Activated T-cell treated with anti-CD3 and anti-CD28 coated beads, Interleukin-2, amount 50 U/mL, for 24 hours (primary cell): ENCODE measurements at regions not wholly inside any gene's neighbourhood (a gene's known extent, or its start where the extent isn't known, plus 50 kb on each side); places are given as distances from the start of the nearest gene placed in this dataset.

Experiments used
- DNase-seq: peaks from one replicate; pipeline ENCODE4 v3.0.0-alpha.2; 2020
- H3K27ac Mint-ChIP-seq: 2 replicates; pipeline ENCODE4 v1.8.0; 2020; ENCODE audit warnings: mild to moderate bottlenecking, mixed read lengths
- H3K27me3 Mint-ChIP-seq: 2 replicates; pipeline ENCODE4 v1.8.0; 2020; ENCODE audit warnings: mixed read lengths
- H3K36me3 Mint-ChIP-seq: 2 replicates; pipeline ENCODE4 v1.8.0; 2020; ENCODE audit warnings: low read depth, mixed read lengths
- H3K4me1 Mint-ChIP-seq: 2 replicates; pipeline ENCODE4 v1.8.0; 2020; ENCODE audit warnings: low read depth, mixed read lengths
- H3K4me3 Mint-ChIP-seq: 2 replicates; pipeline ENCODE4 v1.8.0; 2020; ENCODE audit warnings: mild to moderate bottlenecking, moderate library complexity, mixed read lengths
- H3K9me3 Mint-ChIP-seq: 2 replicates; pipeline ENCODE4 v1.8.0; 2020; ENCODE audit warnings: mixed read lengths

- Mint-ChIP-seq H3K27me3 (no peaks in the 10 kb centered on the region), H3K9me3 (no peaks in the 10 kb centered on the region), H3K36me3 (no peaks in the 10 kb centered on the region), H3K4me3 (no peak overlapping the region), H3K4me1 (peaks cover 54% of the 10 kb centered on the region), H3K27ac (no peak overlapping the region)
- DNase-seq, result no peak
Measured at GRCh38 chr9:105126226-105126625, 118.2 kb upstream of the SLC44A1 start.

DNA sequence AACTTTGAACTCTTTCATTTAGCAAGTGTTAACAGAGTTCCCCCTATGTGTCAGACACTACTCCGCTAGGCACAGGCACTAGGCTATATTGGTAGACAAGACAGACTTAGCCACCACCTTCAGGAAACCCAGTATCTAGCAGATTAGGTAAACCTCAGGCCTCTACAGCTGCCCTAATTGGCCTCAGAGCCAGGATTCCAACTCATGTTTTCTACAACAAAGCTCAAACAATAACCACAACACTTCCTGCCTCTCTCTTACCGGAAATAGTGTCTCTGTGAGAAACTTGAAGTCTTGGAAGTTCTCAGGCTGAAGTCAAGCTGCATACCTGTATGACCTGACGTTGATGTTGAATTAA is 116.6 kb upstream of the SLC44A1 start:
- no peaks in the 10 kb centered on the region for H3K27me3 Mint-ChIP-seq
- H3K27ac Mint-ChIP-seq, result peak overlapping the region; percentile 76
- H3K4me3 Mint-ChIP-seq, result no peak overlapping the region
- H3K9me3 Mint-ChIP-seq, result no peaks in the 10 kb centered on the region
- DNase-seq, result no peak
- no peaks in the 10 kb centered on the region for H3K36me3 Mint-ChIP-seq
- H3K4me1 Mint-ChIP-seq, result peaks cover 43% of the 10 kb centered on the region

DNA sequence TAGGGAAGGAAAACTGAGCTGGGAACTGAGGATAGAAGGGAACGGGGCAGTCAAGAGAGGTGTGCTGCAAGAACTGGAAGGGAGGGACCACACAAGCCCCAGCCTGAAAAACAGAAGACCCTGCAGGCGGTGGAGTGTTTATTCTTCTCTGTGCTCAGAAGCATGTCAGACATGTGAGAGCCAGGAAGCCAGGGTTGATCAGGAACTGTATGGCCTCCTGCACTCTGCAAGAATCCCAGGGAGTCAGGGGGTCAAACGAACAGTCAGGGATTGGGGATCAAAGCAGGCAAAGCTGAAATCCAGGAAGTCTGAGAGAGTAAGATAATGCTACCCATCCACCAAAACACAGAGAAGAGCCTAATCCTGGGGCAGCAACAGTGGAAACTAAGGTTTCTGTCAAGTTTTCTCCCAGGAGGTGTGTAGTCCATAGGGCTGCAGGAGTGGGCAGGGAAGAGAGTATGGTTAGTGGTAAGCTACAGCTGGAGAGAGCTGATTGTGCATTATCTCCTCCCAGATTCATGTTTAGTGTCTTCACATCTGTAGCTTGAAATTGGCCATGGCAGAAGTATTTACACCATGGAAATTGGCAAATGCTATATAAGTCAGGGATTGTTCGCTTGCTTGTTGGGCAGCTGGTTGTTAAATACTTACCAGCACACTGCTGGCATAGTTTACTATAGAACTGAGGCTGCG is 115.4 kb upstream of the SLC44A1 start:
- no peaks in the 10 kb centered on the region for H3K27me3 Mint-ChIP-seq
- H3K4me3 Mint-ChIP-seq, result no peak overlapping the region
- DNase-seq, result no peak
- no peaks in the 10 kb centered on the region for H3K36me3 Mint-ChIP-seq
- H3K27ac Mint-ChIP-seq, result peak overlapping the region; percentile 34
- H3K4me1 Mint-ChIP-seq, result peaks cover 44% of the 10 kb centered on the region
- no peaks in the 10 kb centered on the region for H3K9me3 Mint-ChIP-seq

DNA sequence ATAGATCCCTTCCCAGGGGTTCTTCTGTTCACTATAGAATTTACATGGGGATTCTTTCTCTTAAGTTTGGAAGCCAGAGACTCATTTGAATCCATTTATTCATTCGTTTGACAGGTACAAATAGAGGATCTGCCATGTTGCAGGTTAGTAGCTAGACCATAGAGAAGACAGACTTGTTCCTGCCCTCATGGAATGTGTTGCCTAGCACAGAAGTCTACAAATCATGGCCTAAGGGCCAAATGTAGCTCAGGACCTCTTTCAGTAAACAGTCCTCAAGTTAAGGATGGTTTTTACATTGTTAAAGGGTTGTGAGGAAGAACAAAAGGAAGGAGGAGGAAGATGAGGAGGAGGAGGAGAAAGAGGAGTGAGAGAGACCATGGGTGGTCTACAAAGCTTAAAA is 114.7 kb upstream of the SLC44A1 start:
- Mint-ChIP-seq H3K27ac (no peak overlapping the region), H3K9me3 (no peaks in the 10 kb centered on the region), H3K27me3 (no peaks in the 10 kb centered on the region), H3K36me3 (no peaks in the 10 kb centered on the region), H3K4me1 (peaks cover 44% of the 10 kb centered on the region), H3K4me3 (no peak overlapping the region)
- DNase-seq, result no peak

DNA sequence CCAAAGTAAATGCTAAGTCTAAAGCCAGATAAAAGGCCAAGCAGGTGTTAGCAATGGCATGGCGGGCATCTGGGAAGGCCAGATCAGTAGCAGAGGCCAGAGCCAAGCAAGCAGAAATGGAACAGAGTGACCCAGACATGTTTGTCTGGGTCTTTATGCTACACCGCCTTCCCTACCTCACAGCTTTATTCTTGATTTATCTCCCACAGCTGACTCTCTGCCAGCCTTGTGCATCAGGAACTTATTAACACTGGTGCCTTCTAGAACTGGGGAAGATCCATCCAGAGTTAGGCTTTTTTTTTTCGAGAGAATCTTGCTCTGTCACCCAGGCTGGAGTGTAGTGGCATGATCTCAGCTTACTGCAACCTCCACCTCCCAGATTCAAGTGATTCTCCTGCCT is 112.5 kb upstream of the SLC44A1 start:
- H3K4me1 Mint-ChIP-seq, result peaks cover 31% of the 10 kb centered on the region
- H3K27ac Mint-ChIP-seq, result no peak overlapping the region

GRCh38 chr9:105132606-105133005 is 111.8 kb upstream of the SLC44A1 start:
- Mint-ChIP-seq H3K4me3 (no peak overlapping the region), H3K27me3 (no peaks in the 10 kb centered on the region), H3K9me3 (no peaks in the 10 kb centered on the region), H3K36me3 (no peaks in the 10 kb centered on the region), H3K4me1 (peaks cover 25% of the 10 kb centered on the region), H3K27ac (no peak overlapping the region)
- DNase-seq, result no peak

More for the DNA sequence above, 112.5 kb upstream of the SLC44A1 start:
- DNase-seq, result no peak
- H3K36me3 Mint-ChIP-seq, result no peaks in the 10 kb centered on the region
- H3K9me3 Mint-ChIP-seq, result no peaks in the 10 kb centered on the region
- no peaks in the 10 kb centered on the region for H3K27me3 Mint-ChIP-seq
- H3K4me3 Mint-ChIP-seq, result no peak overlapping the region

DNA sequence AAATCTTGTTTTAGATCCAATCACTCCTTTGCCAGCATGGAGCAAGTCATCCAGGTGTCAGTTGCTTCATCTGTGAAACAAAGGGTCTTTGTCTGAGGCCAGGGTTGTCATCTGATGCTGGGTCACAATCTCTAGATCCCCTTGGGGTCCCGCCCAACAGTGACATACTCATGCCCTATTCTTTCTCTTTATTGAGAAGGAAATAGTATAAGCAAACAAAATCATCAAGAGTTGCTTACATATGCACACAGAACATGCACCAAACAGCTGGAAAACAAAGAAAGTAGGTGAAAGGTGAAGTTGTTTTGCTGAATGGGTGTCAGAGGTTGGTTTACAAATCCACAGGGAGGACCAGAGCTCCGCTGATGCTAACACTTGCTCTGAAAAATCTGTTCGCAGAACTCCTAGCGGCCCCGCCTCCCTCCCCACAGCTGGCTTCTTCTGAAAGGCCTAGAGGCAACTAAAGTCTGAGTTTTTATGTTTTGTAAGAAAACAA is 106.1 kb upstream of the SLC44A1 start:
- H3K27ac Mint-ChIP-seq, result no peak overlapping the region
- H3K36me3 Mint-ChIP-seq, result no peaks in the 10 kb centered on the region
- no peak overlapping the region for H3K4me3 Mint-ChIP-seq
- H3K9me3 Mint-ChIP-seq, result no peaks in the 10 kb centered on the region
- no peaks in the 10 kb centered on the region for H3K27me3 Mint-ChIP-seq
- peaks cover 12% of the 10 kb centered on the region for H3K4me1 Mint-ChIP-seq
- DNase-seq, result no peak

DNA sequence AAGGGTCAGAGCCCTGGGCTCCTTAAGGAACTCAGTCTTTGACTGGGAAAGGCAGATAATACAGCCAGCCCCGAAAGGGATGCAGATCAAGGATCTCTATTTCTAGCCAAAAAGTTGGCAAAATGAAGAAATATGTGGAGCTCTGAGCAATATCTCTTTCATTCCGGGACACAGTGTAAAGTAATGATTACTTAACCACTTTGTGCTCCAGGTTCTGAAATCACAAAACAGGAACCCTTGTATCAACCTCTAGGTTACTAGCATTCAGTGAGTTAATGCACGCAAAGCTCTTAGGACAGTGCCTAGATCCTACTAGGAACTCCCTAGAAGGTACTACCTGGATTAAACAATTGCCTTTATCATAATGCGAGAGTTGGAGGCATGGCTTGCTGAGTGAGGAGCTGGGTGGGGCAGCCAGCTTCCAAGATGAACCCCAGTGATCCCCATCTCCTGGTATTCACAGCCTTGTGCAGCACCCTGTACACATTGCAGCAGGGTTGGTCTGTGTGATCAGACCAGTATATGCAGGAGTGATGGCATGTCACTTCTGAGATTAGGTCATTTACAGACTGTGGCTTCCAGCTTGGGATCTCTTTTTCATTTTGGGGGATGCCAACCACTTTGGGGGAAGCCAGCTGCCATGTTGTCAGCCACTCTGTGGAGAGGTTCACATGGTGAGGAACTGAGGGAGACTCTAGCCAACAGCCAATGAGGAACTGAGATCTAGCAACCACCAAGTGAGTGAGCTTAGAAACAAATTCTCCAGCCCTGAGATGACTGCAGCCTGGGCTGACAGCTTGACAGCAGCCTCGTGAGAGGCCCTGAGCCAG is 103.1 kb upstream of the SLC44A1 start:
- Mint-ChIP-seq H3K4me3 (no peak overlapping the region), H3K36me3 (no peaks in the 10 kb centered on the region), H3K27ac (no peak overlapping the region), H3K27me3 (no peaks in the 10 kb centered on the region), H3K4me1 (peaks cover 14% of the 10 kb centered on the region), H3K9me3 (no peaks in the 10 kb centered on the region)
- no peak for DNase-seq

GRCh38 chr9:105141976-105142250 is 102.5 kb upstream of the SLC44A1 start:
- no peak overlapping the region for H3K4me3 Mint-ChIP-seq
- peaks cover 14% of the 10 kb centered on the region for H3K4me1 Mint-ChIP-seq
- H3K27me3 Mint-ChIP-seq, result no peaks in the 10 kb centered on the region
- DNase-seq, result no peak
- H3K36me3 Mint-ChIP-seq, result no peaks in the 10 kb centered on the region
- H3K27ac Mint-ChIP-seq, result no peak overlapping the region
- no peaks in the 10 kb centered on the region for H3K9me3 Mint-ChIP-seq

DNA sequence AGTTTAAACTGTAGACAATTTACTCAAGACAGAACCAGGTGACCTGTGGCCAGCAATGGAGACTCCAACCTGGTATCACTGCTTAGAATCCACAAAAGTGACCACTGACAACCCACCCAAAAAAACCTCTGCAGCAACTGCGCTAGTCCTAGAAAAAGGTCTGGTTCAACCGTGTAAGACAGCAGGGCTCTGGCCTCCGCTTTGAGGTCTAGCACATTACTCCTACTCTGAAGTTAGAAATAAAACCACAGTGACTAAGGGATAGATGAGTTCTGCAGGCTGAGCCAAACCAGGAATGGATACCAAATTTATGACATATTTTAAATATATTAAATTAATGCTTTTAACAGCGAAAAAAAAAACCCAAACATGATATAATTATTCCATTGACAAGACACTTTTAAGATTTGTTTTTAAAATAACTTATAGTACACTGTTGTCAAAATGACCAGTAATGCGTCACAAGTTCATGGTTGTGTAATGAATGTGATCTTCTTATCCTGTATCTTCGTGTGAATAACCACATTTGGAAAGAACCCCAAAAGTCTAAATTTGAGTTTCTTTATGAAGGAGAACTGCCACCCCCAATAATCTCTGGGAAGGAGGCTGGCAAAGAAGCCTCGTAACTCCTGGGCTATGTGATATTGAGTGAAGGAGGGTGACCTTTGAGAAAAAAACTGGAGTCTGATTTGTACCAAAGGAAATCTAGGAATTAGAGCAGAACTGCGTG is 101.9 kb upstream of the SLC44A1 start:
- no peak overlapping the region for H3K4me3 Mint-ChIP-seq
- no peaks in the 10 kb centered on the region for H3K9me3 Mint-ChIP-seq
- DNase-seq, result no peak
- no peaks in the 10 kb centered on the region for H3K27me3 Mint-ChIP-seq
- H3K27ac Mint-ChIP-seq, result no peak overlapping the region
- no peaks in the 10 kb centered on the region for H3K36me3 Mint-ChIP-seq
- H3K4me1 Mint-ChIP-seq, result peaks cover 14% of the 10 kb centered on the region

DNA sequence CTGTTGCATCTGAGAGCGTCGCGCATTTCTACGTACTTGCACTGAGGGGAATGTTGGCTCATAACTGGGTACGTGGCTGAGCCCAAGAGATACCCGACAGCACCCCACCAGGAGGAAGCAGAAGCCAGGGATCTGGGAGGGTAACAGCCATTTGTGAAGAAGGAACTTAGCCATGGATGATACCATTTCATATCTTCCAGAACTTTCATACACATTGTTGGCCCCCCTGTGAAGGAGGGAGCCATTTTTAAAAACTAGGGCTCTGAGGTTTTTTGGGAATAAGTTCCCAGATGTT is 101.4 kb upstream of the SLC44A1 start:
- Mint-ChIP-seq H3K27me3 (no peaks in the 10 kb centered on the region), H3K4me3 (no peak overlapping the region), H3K27ac (no peak overlapping the region), H3K9me3 (no peaks in the 10 kb centered on the region), H3K4me1 (peaks cover 14% of the 10 kb centered on the region), H3K36me3 (no peaks in the 10 kb centered on the region)
- no peak for DNase-seq

DNA sequence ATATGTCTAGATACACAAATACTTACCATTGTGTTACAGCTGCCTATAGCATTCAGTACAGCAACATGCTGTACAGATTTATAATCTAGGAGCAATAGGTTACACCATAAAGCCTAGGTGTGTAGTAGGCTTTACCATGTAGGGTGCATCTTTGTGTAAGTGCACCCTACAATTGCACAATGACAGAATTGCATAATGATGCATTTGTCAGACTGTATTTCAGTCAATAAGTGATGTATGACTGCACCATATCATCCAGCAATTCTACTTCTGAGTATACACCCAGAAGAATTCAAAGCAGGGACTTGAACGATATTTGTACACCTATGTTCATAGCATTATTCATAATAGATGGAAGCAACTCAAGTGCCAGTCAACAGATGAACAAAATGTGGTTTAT is 100.4 kb upstream of the SLC44A1 start:
- Mint-ChIP-seq H3K4me1 (peaks cover 7% of the 10 kb centered on the region), H3K36me3 (no peaks in the 10 kb centered on the region), H3K27me3 (no peaks in the 10 kb centered on the region), H3K9me3 (no peaks in the 10 kb centered on the region), H3K27ac (no peak overlapping the region), H3K4me3 (no peak overlapping the region)
- DNase-seq, result no peak

GRCh38 chr9:105144841-105145240 is 99.6 kb upstream of the SLC44A1 start:
- no peaks in the 10 kb centered on the region for H3K9me3 Mint-ChIP-seq
- H3K27me3 Mint-ChIP-seq, result no peaks in the 10 kb centered on the region
- no peaks in the 10 kb centered on the region for H3K36me3 Mint-ChIP-seq
- no peak for DNase-seq
- H3K27ac Mint-ChIP-seq, result no peak overlapping the region
- peaks cover 3% of the 10 kb centered on the region for H3K4me1 Mint-ChIP-seq
- H3K4me3 Mint-ChIP-seq, result no peak overlapping the region

GRCh38 chr9:105146677-105147076 is 97.8 kb upstream of the SLC44A1 start:
- DNase-seq, result no peak
- Mint-ChIP-seq H3K36me3 (no peaks in the 10 kb centered on the region), H3K4me3 (no peak overlapping the region), H3K9me3 (no peaks in the 10 kb centered on the region), H3K27me3 (no peaks in the 10 kb centered on the region), H3K4me1 (peaks cover 13% of the 10 kb centered on the region), H3K27ac (no peak overlapping the region)
